IPS DF 6.9 (cell line): ENCODE measurements at regions not wholly inside any gene's neighbourhood (a gene's known extent, or its start where the extent isn't known, plus 50 kb on each side); places are given as distances from the start of the nearest gene placed in this dataset.

Source experiments
- DNase-seq: peaks from one replicate; pipeline ENCODE4 v3.0.0-alpha.2; 2013; ENCODE audit warnings: low read depth, low spot score
- H3K27ac ChIP-seq: one replicate; pipeline ENCODE4 v1.5.1; 2013; ENCODE audit warnings: low read length, control low read depth
- H3K27me3 ChIP-seq: 2 replicates; pipeline ENCODE4 v1.6.1; 2013; ENCODE audit warnings: mild to moderate bottlenecking, low read length; ENCODE audit not compliant: control insufficient read depth, insufficient read depth
- H3K36me3 ChIP-seq: 2 replicates; pipeline ENCODE4 v1.6.1; 2013; ENCODE audit warnings: low read length; ENCODE audit not compliant: control insufficient read depth, insufficient read depth
- H3K4me1 ChIP-seq: 2 replicates; pipeline ENCODE4 v1.6.1; 2013; ENCODE audit warnings: low read length; ENCODE audit not compliant: control insufficient read depth, insufficient read depth
- H3K4me3 ChIP-seq: 2 replicates; pipeline ENCODE4 v1.5.1; 2013; ENCODE audit warnings: mild to moderate bottlenecking, low read length
- H3K9me3 ChIP-seq: 2 replicates; pipeline ENCODE4 v1.6.1; 2013; ENCODE audit warnings: low read length, inconsistent platforms; ENCODE audit not compliant: control insufficient read depth, insufficient read depth
- WGBS: extraction: QIAGEN DNeasy Blood & Tissue Kit; methylation state at CpG from one replicate; pipeline ENCODE4 v1.1.7; 2013; ENCODE audit warnings: mixed read lengths, missing lambda C conversion rate; ENCODE audit not compliant: insufficient read length, insufficient coverage; 5-methylcytosine and 5-hydroxymethylcytosine counted together

DNA sequence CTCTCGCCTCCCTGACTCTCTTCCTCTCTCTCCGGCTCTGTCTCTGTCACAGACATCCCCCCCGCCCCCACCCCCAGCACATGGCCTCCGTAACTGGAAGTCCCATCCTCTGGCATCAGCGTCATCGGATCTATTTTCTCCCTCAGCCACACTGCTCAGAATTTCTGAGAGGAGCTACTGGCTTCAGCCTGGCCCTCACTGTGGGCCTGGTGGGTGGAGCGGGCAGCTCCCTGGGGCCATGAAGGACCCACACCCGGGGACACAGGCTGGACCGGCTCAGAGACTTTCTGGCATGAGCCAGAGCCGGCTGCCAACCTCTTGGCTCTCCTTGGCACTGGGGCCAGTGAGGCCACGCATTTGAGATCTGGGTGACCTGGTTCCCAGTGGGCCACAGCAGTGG, 61.2 kb upstream of the CASZ1 start:
- Histone ChIP-seq H3K27me3 (no peaks in the 10 kb centered on the region), H3K4me1 (peaks cover 5% of the 10 kb centered on the region), H3K4me3 (no peak overlapping the region), H3K9me3 (no peaks in the 10 kb centered on the region), H3K27ac (no peak overlapping the region), H3K36me3 (no peaks in the 10 kb centered on the region)
- no peak for DNase-seq
- WGBS: no CpG with 5 or more reads among the region's 11 CpGs

DNA sequence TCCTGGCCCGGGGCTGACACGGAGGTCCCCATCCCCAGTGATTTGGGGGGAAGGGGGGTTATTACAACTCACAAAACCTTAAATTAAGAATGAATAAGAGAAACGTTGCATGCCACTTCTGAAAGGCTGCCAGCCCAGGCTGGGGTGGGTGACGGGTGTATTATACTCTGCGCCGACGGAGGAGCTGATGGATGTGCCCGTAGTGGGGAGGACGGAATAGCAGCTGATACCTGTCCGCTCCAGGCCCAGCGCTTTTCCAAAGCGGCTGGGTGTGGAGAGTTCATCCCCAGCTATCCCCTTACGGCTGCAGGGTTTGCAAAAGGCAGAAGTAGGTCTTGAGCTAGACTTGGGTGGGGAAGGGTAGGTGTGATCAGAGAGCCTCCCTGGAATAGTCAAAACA, 63.8 kb upstream of the CASZ1 start:
- WGBS: no CpG with 5 or more reads among the region's 13 CpGs
- Histone ChIP-seq H3K4me1 (peaks cover 5% of the 10 kb centered on the region), H3K27me3 (no peaks in the 10 kb centered on the region)

DNA sequence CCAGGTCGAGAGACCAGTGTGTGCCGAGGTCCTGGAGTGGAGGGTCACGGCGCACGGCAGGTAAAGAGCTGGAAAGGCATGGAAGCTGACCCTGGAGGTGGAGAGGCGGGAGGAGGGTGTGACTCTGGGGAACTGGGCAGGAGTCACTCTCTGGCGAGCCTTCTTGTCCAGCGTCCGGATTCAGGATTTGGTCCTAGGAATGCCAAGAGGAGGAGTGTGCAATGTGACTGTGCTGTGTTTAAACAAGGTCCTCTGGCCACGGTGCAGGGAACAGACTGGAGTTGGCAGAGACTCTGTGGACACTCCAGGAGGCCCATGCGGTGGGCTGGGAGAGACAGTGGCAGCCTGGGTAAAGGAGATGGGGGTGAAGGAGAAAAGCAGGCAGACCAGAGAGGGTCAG, 64.2 kb upstream of the CASZ1 start:
- DNase-seq: no peak
- Histone ChIP-seq H3K27me3 (no peaks in the 10 kb centered on the region), H3K27ac (no peak overlapping the region), H3K4me3 (no peak overlapping the region), H3K9me3 (no peaks in the 10 kb centered on the region), H3K4me1 (peaks cover 5% of the 10 kb centered on the region), H3K36me3 (no peaks in the 10 kb centered on the region)
- WGBS: no CpG with 5 or more reads among the region's 11 CpGs

More for the DNA sequence above, 63.8 kb upstream of the CASZ1 start:
- H3K27ac ChIP-seq: no peak overlapping the region
- DNase-seq: no peak
- no peaks in the 10 kb centered on the region for H3K36me3 ChIP-seq
- H3K9me3 ChIP-seq: no peaks in the 10 kb centered on the region
- H3K4me3 ChIP-seq: no peak overlapping the region

DNA sequence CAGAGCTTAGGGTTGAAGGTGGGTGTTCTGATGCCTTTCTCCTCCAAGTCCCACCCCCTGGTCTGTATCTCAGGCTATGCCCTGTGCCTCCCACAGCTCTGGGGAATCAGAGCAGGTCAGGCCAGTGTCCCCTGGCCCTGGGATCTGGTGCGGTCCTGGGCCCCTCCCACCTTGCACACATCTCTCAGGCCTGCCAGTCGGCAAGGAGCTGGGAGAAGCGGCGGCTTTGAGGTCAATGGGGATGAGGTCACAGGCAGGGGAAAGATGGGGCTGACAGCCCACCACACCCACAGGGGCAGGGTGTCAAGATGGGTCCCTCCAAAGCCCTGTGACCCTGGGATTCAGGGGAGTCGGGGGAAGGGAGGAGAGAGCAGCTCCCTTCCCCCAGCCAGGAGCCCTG, 65.4 kb upstream of the CASZ1 start:
- H3K4me1 ChIP-seq: peaks cover 7% of the 10 kb centered on the region
- H3K36me3 ChIP-seq: no peaks in the 10 kb centered on the region
- H3K27me3 ChIP-seq: peaks cover 2% of the 10 kb centered on the region; the same call in 1 of the 2 replicates
- no peak overlapping the region for H3K27ac ChIP-seq
- WGBS: no CpG with 5 or more reads among the region's 5 CpGs
- DNase-seq: no peak
- H3K4me3 ChIP-seq: no peak overlapping the region
- H3K9me3 ChIP-seq: no peaks in the 10 kb centered on the region

DNA sequence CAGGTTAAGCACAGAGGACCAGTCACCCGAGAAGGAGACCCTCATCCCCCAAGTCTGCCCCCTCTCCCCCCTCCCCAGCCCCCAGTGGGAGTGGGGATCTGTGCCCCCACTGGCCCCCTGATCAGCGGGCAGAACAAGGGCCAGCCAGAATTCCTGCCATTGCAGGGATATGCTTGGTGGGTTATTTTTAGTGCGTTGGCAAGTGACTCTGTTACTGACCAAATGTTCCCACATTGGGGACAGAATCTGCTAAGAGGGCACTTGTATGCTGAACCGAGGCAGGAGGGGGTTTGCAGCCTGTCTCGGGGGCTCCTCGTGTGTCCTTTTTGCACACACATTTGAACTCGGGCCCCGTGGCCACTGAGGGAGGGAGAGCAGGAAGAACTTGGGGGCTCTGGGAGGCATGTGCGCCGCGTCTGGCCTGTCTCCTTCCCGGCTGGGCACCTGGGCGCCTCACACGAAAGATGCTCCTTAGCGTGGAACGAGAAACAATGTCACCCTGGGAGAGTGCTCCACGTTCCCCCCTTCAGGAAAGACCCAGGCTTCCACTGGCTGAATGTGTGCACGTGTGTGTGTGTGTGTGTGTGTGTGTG, 66.4 kb upstream of the CASZ1 start:
- no peak overlapping the region for H3K27ac ChIP-seq
- WGBS: no CpG with 5 or more reads among the region's 18 CpGs
- DNase-seq: no peak
- no peak overlapping the region for H3K4me3 ChIP-seq
- no peaks in the 10 kb centered on the region for H3K9me3 ChIP-seq
- peaks cover 7% of the 10 kb centered on the region for H3K4me1 ChIP-seq
- no peaks in the 10 kb centered on the region for H3K36me3 ChIP-seq
- H3K27me3 ChIP-seq: peaks cover 2% of the 10 kb centered on the region; the same call in 1 of the 2 replicates

GRCh38 chr1:10863886-10864285, 67.4 kb upstream of the CASZ1 start:
- Histone ChIP-seq H3K27ac (no peak overlapping the region), H3K9me3 (no peaks in the 10 kb centered on the region), H3K4me1 (peaks cover 7% of the 10 kb centered on the region), H3K4me3 (no peak overlapping the region), H3K36me3 (no peaks in the 10 kb centered on the region), H3K27me3 (peaks cover 2% of the 10 kb centered on the region; the same call in 1 of the 2 replicates)
- WGBS: no CpG with 5 or more reads among the region's 12 CpGs
- no peak for DNase-seq

GRCh38 chr1:10864776-10865175, 68.3 kb upstream of the CASZ1 start:
- no peak for DNase-seq
- Histone ChIP-seq H3K4me3 (no peak overlapping the region), H3K9me3 (no peaks in the 10 kb centered on the region), H3K27ac (no peak overlapping the region), H3K4me1 (peaks cover 5% of the 10 kb centered on the region), H3K36me3 (no peaks in the 10 kb centered on the region), H3K27me3 (peaks cover 2% of the 10 kb centered on the region; the same call in 1 of the 2 replicates)
- WGBS: no CpG with 5 or more reads among the region's 9 CpGs

- H3K27ac ChIP-seq: no peak overlapping the region
- no peak for DNase-seq
- no peak overlapping the region for H3K4me3 ChIP-seq
- H3K4me1 ChIP-seq: peaks cover 2% of the 10 kb centered on the region; the same call in 1 of the 2 replicates
- no peaks in the 10 kb centered on the region for H3K9me3 ChIP-seq
- no CpG with 5 or more reads among the region's 19 CpGs for WGBS
- no peaks in the 10 kb centered on the region for H3K36me3 ChIP-seq
- peaks cover 2% of the 10 kb centered on the region; the same call in 1 of the 2 replicates for H3K27me3 ChIP-seq
Observed at GRCh38 chr1:10865518-10866320, 69.3 kb upstream of the CASZ1 start.

DNA sequence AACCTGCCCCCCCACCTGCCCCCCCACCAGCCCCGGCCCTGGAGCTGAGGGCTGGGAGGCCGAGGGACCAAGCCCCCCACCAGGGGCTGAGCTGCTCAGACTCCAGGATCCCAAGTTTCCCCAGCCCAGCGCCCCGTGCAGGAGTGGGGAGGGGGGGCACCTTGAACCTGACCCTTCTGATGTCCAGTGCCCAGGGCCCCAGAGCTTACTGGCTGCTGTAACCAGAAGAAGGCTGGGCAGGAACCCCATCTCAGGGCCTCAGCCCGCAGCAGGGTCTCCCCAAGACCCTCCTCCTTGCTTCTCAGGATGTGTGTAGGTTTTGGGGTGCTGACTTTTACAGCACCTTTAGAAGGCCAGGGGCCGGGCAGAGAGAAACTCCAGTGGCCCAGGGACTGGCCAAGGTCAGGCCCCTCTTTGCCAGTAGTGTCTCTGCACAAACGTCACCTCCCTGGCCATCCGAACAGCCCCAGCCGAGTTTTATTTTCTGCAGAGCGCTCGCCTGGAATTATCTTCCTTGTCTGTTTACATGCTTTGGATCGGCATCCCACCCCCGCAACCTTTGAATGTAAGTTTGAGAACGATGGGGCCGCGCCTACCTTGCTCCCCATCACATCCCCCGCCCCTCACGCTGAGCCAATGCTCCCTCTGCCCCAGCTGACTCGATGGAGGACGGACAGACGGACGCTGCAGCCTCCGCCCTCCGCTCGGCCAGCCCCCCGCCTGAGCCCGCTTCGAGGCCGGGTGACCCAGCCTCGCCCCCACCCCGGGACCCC, 70.1 kb upstream of the CASZ1 start:
- peak overlapping the region; percentile 39; the same call in 1 of the 2 replicates for H3K4me3 ChIP-seq
- no peaks in the 10 kb centered on the region for H3K9me3 ChIP-seq
- H3K27ac ChIP-seq: no peak overlapping the region
- no peak for DNase-seq
- H3K27me3 ChIP-seq: peaks cover 2% of the 10 kb centered on the region; the same call in 1 of the 2 replicates
- WGBS: no CpG with 5 or more reads among the region's 31 CpGs
- 0 out of 2 replicates have a peak, but pooled peaks cover 2% of the 10 kb centered on the region for H3K4me1 ChIP-seq
- no peaks in the 10 kb centered on the region for H3K36me3 ChIP-seq

GRCh38 chr1:10867138-10867721, 70.8 kb upstream of the CASZ1 start:
- WGBS: no CpG with 5 or more reads among the region's 54 CpGs
- H3K9me3 ChIP-seq: no peaks in the 10 kb centered on the region
- peak overlapping the region; percentile 39; the same call in 1 of the 2 replicates for H3K4me3 ChIP-seq
- DNase-seq: no peak
- H3K27ac ChIP-seq: no peak overlapping the region
- H3K36me3 ChIP-seq: no peaks in the 10 kb centered on the region
- H3K27me3 ChIP-seq: peaks cover 2% of the 10 kb centered on the region; the same call in 1 of the 2 replicates
- H3K4me1 ChIP-seq: 0 out of 2 replicates have a peak, but pooled peaks cover 2% of the 10 kb centered on the region
